ENCODE measurements at regions not wholly inside any gene's neighbourhood (a gene's known extent, or its start where the extent isn't known, plus 50 kb on each side); places are given as distances from the start of the nearest gene placed in this dataset.

GRCh38 chr15:91499774-91500383, 353.6 kb upstream of the SLCO3A1 start:
- no peak for TF ChIP-seq GABPA (IDR thresholded peaks at IDR 0.05; ENCODE audit: low read depth)
- no peak for TF ChIP-seq RCOR1 (IDR thresholded peaks at IDR 0.05; ENCODE audit: low read length)
- TF ChIP-seq EZH2phosphoT487 (IDR thresholded peaks at IDR 0.05; ENCODE audit: borderline replicate concordance, low read depth), result no peak
- TF ChIP-seq CTCF (IDR thresholded peaks at IDR 0.05), result no peak
- no peak for TF ChIP-seq MAX (IDR thresholded peaks at IDR 0.05; ENCODE audit: low read depth)
- TF ChIP-seq ZBTB33 (IDR thresholded peaks at IDR 0.05; ENCODE audit: borderline replicate concordance, low read depth), result no peak
- TF ChIP-seq POLR2AphosphoS5 (IDR thresholded peaks at IDR 0.05; ENCODE audit: low read depth, low read length), result no peak
- no peak for TF ChIP-seq FOXM1 (IDR thresholded peaks at IDR 0.05; ENCODE audit: low read depth)
- TF ChIP-seq USF2 (IDR thresholded peaks at IDR 0.05; ENCODE audit: borderline replicate concordance, low read depth, low read length), result no peak
